Testis (tissue), 2 donors: ENCODE measurements at regions not wholly inside any gene's neighbourhood (a gene's known extent, or its start where the extent isn't known, plus 50 kb on each side); places are given as distances from the start of the nearest gene placed in this dataset.

Experiments used
- DNase-seq: peaks from one replicate; pipeline ENCODE4 v3.0.0-alpha.2; 2019
- H3K27ac ChIP-seq, 2 donors: fragments of 200-600 bp; sonication (generic); one replicate each; pipeline ENCODE4 v1.5.1; 2019
- H3K27me3 ChIP-seq: fragments of 200-600 bp; sonication (generic); one replicate; pipeline ENCODE4 v1.5.1; 2019
- H3K36me3 ChIP-seq: fragments of 200-600 bp; sonication (generic); one replicate; pipeline ENCODE4 v1.5.1; 2017; ENCODE audit warnings: low read depth; ENCODE audit errors: missing control alignments
- H3K4me1 ChIP-seq: fragments of 200-600 bp; sonication (generic); one replicate; pipeline ENCODE4 v1.5.1; 2019
- H3K4me3 ChIP-seq, 2 donors: fragments of 200-600 bp; sonication (generic); one replicate each; pipeline ENCODE4 v1.5.1; 2017 to 2019
- H3K9me3 ChIP-seq: fragments of 200-600 bp; sonication (generic); one replicate; pipeline ENCODE4 v1.5.1; 2017
- CTCF ChIP-seq, 3 experiments: fragments of 450-650 bp in 2 of 3; fragments of 200-600 bp in 1 of 3; sonication (generic) in 1 of 3; IDR thresholded peaks; one replicate each; pipeline ENCODE4 v1.5.1; 2016 to 2019; ENCODE audit warnings: antibody characterized with exemption in 3 of 3, mild to moderate bottlenecking in 2 of 3, moderate library complexity in 1 of 3
- POLR2A ChIP-seq: fragments of 450-650 bp; IDR thresholded peaks from one replicate; pipeline ENCODE4 v1.6.1; 2017; ENCODE audit warnings: antibody characterized with exemption, mild to moderate bottlenecking, moderate library complexity
- WGBS, 2 donors: methylation state at CpG; one replicate each; pipeline ENCODE4 v1.1.5; 2018; 5-methylcytosine and 5-hydroxymethylcytosine counted together
- intact Hi-C: fragments of 100-400 bp; cut with DNase I; formaldehyde crosslinking; loops from one replicate; pipeline ENCODE4 v1.15.1; 2023; ENCODE audit warnings: low total_unique reads

GRCh38 chr13:50187352-50188029 is 172.2 kb downstream of the KCNRG start:
- H3K4me3 ChIP-seq, result no peak overlapping the region
- H3K4me1 ChIP-seq, result no peaks in the 10 kb centered on the region
- H3K27me3 ChIP-seq, result no peaks in the 10 kb centered on the region
- no peak overlapping the region for H3K27ac ChIP-seq
- intact Hi-C loops, result no loop called here
- TF ChIP-seq CTCF (IDR thresholded peaks at IDR 0.05), result no peak
- no peak for TF ChIP-seq POLR2A
- no peak for DNase-seq
- H3K36me3 ChIP-seq, result no peaks in the 10 kb centered on the region
- no peaks in the 10 kb centered on the region for H3K9me3 ChIP-seq
- WGBS, 2 donors, result 88 to 99% methylated on average over 3 of the region's 3 CpGs

- Histone ChIP-seq H3K4me1 (no peaks in the 10 kb centered on the region), H3K9me3 (no peaks in the 10 kb centered on the region), H3K27me3 (no peaks in the 10 kb centered on the region), H3K4me3 (no peak overlapping the region), H3K27ac (no peak overlapping the region), H3K36me3 (no peaks in the 10 kb centered on the region)
- 91 to 92% methylated on average over 1 of the region's 1 CpG for WGBS, 2 donors
- TF ChIP-seq POLR2A, result no peak
- no peak for TF ChIP-seq CTCF (IDR thresholded peaks at IDR 0.05)
- intact Hi-C loops, result no loop called here
- no peak for DNase-seq
Observed at GRCh38 chr13:50188696-50189095, 173.5 kb downstream of the KCNRG start.

- 88 to 92% methylated on average over 2 of the region's 2 CpGs for WGBS, 2 donors
- Histone ChIP-seq H3K9me3 (no peaks in the 10 kb centered on the region), H3K4me3 (no peak overlapping the region), H3K27ac (no peak overlapping the region), H3K36me3 (no peaks in the 10 kb centered on the region), H3K27me3 (no peaks in the 10 kb centered on the region), H3K4me1 (no peaks in the 10 kb centered on the region)
- TF ChIP-seq POLR2A, result no peak
- TF ChIP-seq CTCF (IDR thresholded peaks at IDR 0.05), result no peak
- DNase-seq, result no peak
- intact Hi-C loops, result no loop called here
Observed at GRCh38 chr13:50189450-50189849, 174.2 kb downstream of the KCNRG start.

- no peaks in the 10 kb centered on the region for H3K36me3 ChIP-seq
- no peak overlapping the region for H3K27ac ChIP-seq
- TF ChIP-seq POLR2A, result no peak
- no peak for TF ChIP-seq CTCF (IDR thresholded peaks at IDR 0.05)
- no peak overlapping the region for H3K4me3 ChIP-seq
- no peaks in the 10 kb centered on the region for H3K27me3 ChIP-seq
- intact Hi-C loops, result no loop called here
- DNase-seq, result no peak
- 61 to 78% methylated on average over 1 of the region's 1 CpG for WGBS, 2 donors
- no peaks in the 10 kb centered on the region for H3K9me3 ChIP-seq
- H3K4me1 ChIP-seq, result no peaks in the 10 kb centered on the region
Observed at GRCh38 chr13:50191004-50191403, 175.8 kb downstream of the KCNRG start.

- DNase-seq, result no peak
- TF ChIP-seq CTCF (IDR thresholded peaks at IDR 0.05) (no peak), POLR2A (no peak)
- H3K36me3 ChIP-seq, result no peaks in the 10 kb centered on the region
- intact Hi-C loops, result no loop called here
- no peaks in the 10 kb centered on the region for H3K4me1 ChIP-seq
- H3K4me3 ChIP-seq, result no peak overlapping the region
- H3K9me3 ChIP-seq, result no peaks in the 10 kb centered on the region
- H3K27me3 ChIP-seq, result no peaks in the 10 kb centered on the region
- whole genome bisulfite sequencing, 2 donors, result 82 to 93% methylated on average over 1 of the region's 1 CpG
- no peak overlapping the region for H3K27ac ChIP-seq
Observed at GRCh38 chr13:50192272-50192813, 177.1 kb downstream of the KCNRG start.
